Neutrophil (primary cell): ENCODE measurements at regions not wholly inside any gene's neighbourhood (a gene's known extent, or its start where the extent isn't known, plus 50 kb on each side); places are given as distances from the start of the nearest gene placed in this dataset.

Experiments
- H3K27ac ChIP-seq: fragments of 200-600 bp; sonication (generic); 2 replicates; pipeline ENCODE4 v1.5.1; 2016; ENCODE audit warnings: mild to moderate bottlenecking, moderate library complexity
- H3K27me3 ChIP-seq: fragments of 200-600 bp; sonication (generic); 2 replicates; pipeline ENCODE4 v1.6.0; 2016; ENCODE audit warnings: mild to moderate bottlenecking
- H3K36me3 ChIP-seq: fragments of 200-600 bp; sonication (generic); 2 replicates; pipeline ENCODE4 v1.5.1; 2017
- H3K4me1 ChIP-seq, 2 experiments: fragments of 200-600 bp in 1 of 2; sonication (generic) in 1 of 2; 1 replicate in 1 of 2; 2 replicates in 1 of 2; pipeline versions ENCODE4 v1.5.1 to v1.6.1; 2013 to 2016; ENCODE audit warnings: low read depth in 1 of 2, low read length in 1 of 2, mild to moderate bottlenecking in 1 of 2, moderate library complexity in 1 of 2; ENCODE audit not compliant: control insufficient read depth in 1 of 2, insufficient read depth in 1 of 2
- H3K4me3 ChIP-seq, 2 experiments: fragments of 200-600 bp in 1 of 2; sonication (generic) in 1 of 2; 1 replicate in 1 of 2; 2 replicates in 1 of 2; pipeline ENCODE4 v1.5.1; 2013 to 2016; ENCODE audit warnings: low read depth in 1 of 2, low read length in 1 of 2, mild to moderate bottlenecking in 1 of 2, moderate library complexity in 1 of 2
- H3K9me3 ChIP-seq: fragments of 200-600 bp; sonication (generic); 2 replicates; pipeline ENCODE4 v1.5.1; 2016
- CTCF ChIP-seq: fragments of 200-600 bp; sonication (generic); IDR thresholded peaks from 2 replicates; pipeline ENCODE4 v1.5.1; 2016; ENCODE audit warnings: antibody characterized with exemption

- H3K4me1 ChIP-seq = no peaks in the 10 kb centered on the region
- no peak overlapping the region for H3K27ac ChIP-seq
- no peak overlapping the region for H3K4me3 ChIP-seq
- no peak for TF ChIP-seq CTCF
- no peaks in the 10 kb centered on the region for H3K9me3 ChIP-seq
- H3K36me3 ChIP-seq = no peaks in the 10 kb centered on the region
- no peaks in the 10 kb centered on the region for H3K27me3 ChIP-seq
Measured at GRCh38 chr5:34409373-34409772, 246.8 kb upstream of the RAI14 start.

- H3K4me3 ChIP-seq = no peak overlapping the region
- H3K27ac ChIP-seq = no peak overlapping the region
- H3K27me3 ChIP-seq = no peaks in the 10 kb centered on the region
- H3K4me1 ChIP-seq = no peaks in the 10 kb centered on the region
- no peaks in the 10 kb centered on the region for H3K36me3 ChIP-seq
- TF ChIP-seq CTCF = no peak
- no peaks in the 10 kb centered on the region for H3K9me3 ChIP-seq
Measured at GRCh38 chr5:34410411-34411139, 245.6 kb upstream of the RAI14 start.

GRCh38 chr5:34411470-34412346 is 244.4 kb upstream of the RAI14 start:
- no peaks in the 10 kb centered on the region for H3K27me3 ChIP-seq
- H3K9me3 ChIP-seq = no peaks in the 10 kb centered on the region
- no peak overlapping the region for H3K4me3 ChIP-seq
- H3K27ac ChIP-seq = no peak overlapping the region
- no peaks in the 10 kb centered on the region for H3K4me1 ChIP-seq
- no peak for TF ChIP-seq CTCF
- no peaks in the 10 kb centered on the region for H3K36me3 ChIP-seq

- no peaks in the 10 kb centered on the region for H3K9me3 ChIP-seq
Measured at GRCh38 chr5:34412736-34413135, 243.4 kb upstream of the RAI14 start.

More at GRCh38 chr5:34412736-34413135, 243.4 kb upstream of the RAI14 start:
- H3K27ac ChIP-seq = no peak overlapping the region
- no peak overlapping the region for H3K4me3 ChIP-seq
- no peaks in the 10 kb centered on the region for H3K4me1 ChIP-seq
- TF ChIP-seq CTCF = no peak
- H3K36me3 ChIP-seq = no peaks in the 10 kb centered on the region
- no peaks in the 10 kb centered on the region for H3K27me3 ChIP-seq
